A673 (cell line): ENCODE measurements at regions not wholly inside any gene's neighbourhood (a gene's known extent, or its start where the extent isn't known, plus 50 kb on each side); places are given as distances from the start of the nearest gene placed in this dataset.

Experiments used
- BruUV-seq: library from RNA; stranded (reverse); fragments of 400-500 nt; replicated peaks from 2 replicates; lab custom pipeline; 2021; lab: Mats Ljungman, UMichigan
- CTCF ChIA-PET: fragments of 300-600 bp; sonication (Branson Sonifier 250); formaldehyde crosslinking; loops from one replicate; lab custom pipeline; 2022; ENCODE audit warnings: antibody characterized with exemption; lab: Charles Lee
- POLR2A ChIA-PET: fragments of 300-600 bp; sonication (Branson Sonifier 250); formaldehyde crosslinking; loops from one replicate; lab custom pipeline; 2022; ENCODE audit warnings: antibody characterized with exemption; ENCODE audit not compliant: low non-redundant PET; lab: Charles Lee
- DNase-seq: peaks from one replicate; pipeline ENCODE4 v3.0.0-alpha.2; 2015; ENCODE audit warnings: low spot score
- H3K27ac ChIP-seq: fragments of 200-600 bp; sonication (generic); 2 replicates; pipeline ENCODE4 v1.5.1; 2016; ENCODE audit warnings: mixed run types, low read depth, mild to moderate bottlenecking, mixed read lengths, antibody characterized with exemption, low read length; ENCODE audit not compliant: poor library complexity, severe bottlenecking
- H3K27me3 ChIP-seq: fragments of 200-600 bp; sonication (generic); replicated peaks from 2 replicates; pipeline ENCODE4 v1.6.1; 2017; ENCODE audit warnings: mixed run types, low read depth, mild to moderate bottlenecking, mixed read lengths, antibody characterized with exemption, low read length; ENCODE audit not compliant: insufficient read depth, poor library complexity
- H3K36me3 ChIP-seq: fragments of 200-600 bp; sonication (generic); 2 replicates; pipeline ENCODE4 v1.6.1; 2016; ENCODE audit warnings: mixed run types, mild to moderate bottlenecking, mixed read lengths, antibody characterized with exemption, low read length; ENCODE audit not compliant: insufficient read depth, poor library complexity, severe bottlenecking
- H3K4me1 ChIP-seq: fragments of 200-600 bp; sonication (generic); 2 replicates; pipeline ENCODE4 v1.6.1; 2017; ENCODE audit warnings: mixed run types, mild to moderate bottlenecking, mixed read lengths, antibody characterized with exemption, low read length; ENCODE audit not compliant: insufficient read depth, poor library complexity, severe bottlenecking
- H3K4me3 ChIP-seq: fragments of 200-600 bp; sonication (generic); 2 replicates; pipeline ENCODE4 v1.5.1; 2016; ENCODE audit warnings: low read depth, mixed run types, mild to moderate bottlenecking, mixed read lengths, low read length; ENCODE audit not compliant: poor library complexity, severe bottlenecking
- H3K9me3 ChIP-seq: fragments of 200-600 bp; sonication (generic); 2 replicates; pipeline ENCODE4 v1.6.1; 2016; ENCODE audit warnings: mixed run types, low read depth, mild to moderate bottlenecking, mixed read lengths, antibody characterized with exemption, low read length; ENCODE audit not compliant: poor library complexity, severe bottlenecking
- CTCF ChIP-seq: fragments of 300-800, 200-600 bp; sonication (generic); conservative IDR thresholded peaks from 2 replicates; pipeline ENCODE4 v1.5.1; 2017; ENCODE audit warnings: low read depth, mild to moderate bottlenecking, antibody characterized with exemption, low read length, moderate library complexity, mixed read lengths
- EZH2 ChIP-seq: fragments of 200-600 bp; sonication (generic); IDR thresholded peaks from 2 replicates; pipeline ENCODE4 v1.6.1; 2017; ENCODE audit warnings: borderline replicate concordance, low read depth, mild to moderate bottlenecking, mixed read lengths, antibody characterized with exemption, low read length; ENCODE audit not compliant: poor library complexity, severe bottlenecking
- intact Hi-C: fragments of 100-400 bp; cut with micrococcal nuclease; formaldehyde crosslinking; loops from one replicate; pipeline ENCODE4 v1.10.0; 2022; ENCODE audit not compliant: unreplicated experiment

DNA sequence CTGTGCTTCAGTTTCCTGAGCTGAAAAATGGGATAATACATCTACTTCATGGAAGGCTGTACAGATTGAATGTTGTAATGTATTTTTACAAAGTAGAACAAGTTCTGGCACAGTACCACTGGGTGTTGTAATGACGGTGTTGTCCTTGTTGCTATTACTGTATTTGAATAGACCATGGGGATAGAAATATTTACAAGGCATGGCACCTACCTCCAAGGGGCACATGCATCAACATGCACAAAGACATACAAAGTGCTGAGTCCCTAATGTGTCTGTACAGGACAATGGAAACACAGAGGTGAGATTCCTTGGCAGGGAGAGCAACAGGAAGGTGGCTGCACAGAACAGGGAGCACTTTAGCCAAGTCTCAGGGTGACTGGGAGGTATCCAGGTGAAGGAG, 930.6 kb upstream of the TMEM132C start:
- BruUV-seq: no TSS peak
- no peaks in the 10 kb centered on the region for H3K36me3 ChIP-seq
- H3K4me3 ChIP-seq: no peak overlapping the region
- H3K27ac ChIP-seq: no peak overlapping the region
- H3K9me3 ChIP-seq: no peaks in the 10 kb centered on the region
- DNase-seq: no peak
- intact Hi-C loops: no loop called here
- ChIA-PET CTCF (no interaction called here), POLR2A (no interaction called here)
- H3K27me3 ChIP-seq: no peaks in the 10 kb centered on the region
- TF ChIP-seq EZH2 (no peak), CTCF (no peak)
- H3K4me1 ChIP-seq: no peaks in the 10 kb centered on the region

DNA sequence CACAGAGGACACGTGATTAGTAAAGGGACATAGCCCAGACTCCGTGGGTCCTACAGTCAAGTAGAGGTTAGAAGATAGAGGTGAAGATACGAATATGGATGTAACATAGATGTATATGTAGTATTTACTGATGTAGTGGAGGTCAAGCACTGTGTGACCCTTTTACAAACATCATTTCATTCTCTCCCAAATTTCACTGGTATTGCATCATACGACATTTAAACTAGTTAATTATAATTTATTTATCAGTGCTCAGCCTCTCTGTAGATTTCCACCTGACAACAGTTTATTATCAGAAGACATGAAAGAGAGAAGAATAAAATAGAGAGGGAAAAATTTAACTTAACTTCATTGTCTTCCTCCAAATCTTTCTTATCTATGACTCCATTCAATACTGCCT, 927.9 kb upstream of the TMEM132C start:
- no peak overlapping the region for H3K27ac ChIP-seq
- TF ChIP-seq EZH2: no peak
- TF ChIP-seq CTCF: no peak
- no peaks in the 10 kb centered on the region for H3K9me3 ChIP-seq
- no TSS peak for BruUV-seq
- DNase-seq: no peak
- H3K36me3 ChIP-seq: no peaks in the 10 kb centered on the region
- no peaks in the 10 kb centered on the region for H3K27me3 ChIP-seq
- ChIA-PET POLR2A (no interaction called here), CTCF (no interaction called here)
- intact Hi-C loops: no loop called here
- H3K4me1 ChIP-seq: no peaks in the 10 kb centered on the region
- H3K4me3 ChIP-seq: no peak overlapping the region

GRCh38 chr12:127340381-127340780, 926.6 kb upstream of the TMEM132C start:
- Histone ChIP-seq H3K4me1 (no peaks in the 10 kb centered on the region), H3K27me3 (no peaks in the 10 kb centered on the region), H3K27ac (no peak overlapping the region), H3K9me3 (no peaks in the 10 kb centered on the region), H3K4me3 (no peak overlapping the region), H3K36me3 (no peaks in the 10 kb centered on the region)
- intact Hi-C loops: no loop called here
- POLR2A ChIA-PET: no interaction called here
- DNase-seq: no peak
- CTCF ChIA-PET: no interaction called here
- BruUV-seq: no TSS peak
- no peak for TF ChIP-seq CTCF
- TF ChIP-seq EZH2: no peak
